HG03575 (cell line): ENCODE measurements at regions not wholly inside any gene's neighbourhood (a gene's known extent, or its start where the extent isn't known, plus 50 kb on each side); places are given as distances from the start of the nearest gene placed in this dataset.

Experiments
- ATAC-seq: cut with Tn5 transposase; IDR thresholded peaks from one replicate; pipeline ENCODE4 v1.9.1; 2021; ENCODE audit not compliant: unreplicated experiment, insufficient number of reproducible peaks, low FRiP score; ENCODE audit errors: extremely low read depth

DNA sequence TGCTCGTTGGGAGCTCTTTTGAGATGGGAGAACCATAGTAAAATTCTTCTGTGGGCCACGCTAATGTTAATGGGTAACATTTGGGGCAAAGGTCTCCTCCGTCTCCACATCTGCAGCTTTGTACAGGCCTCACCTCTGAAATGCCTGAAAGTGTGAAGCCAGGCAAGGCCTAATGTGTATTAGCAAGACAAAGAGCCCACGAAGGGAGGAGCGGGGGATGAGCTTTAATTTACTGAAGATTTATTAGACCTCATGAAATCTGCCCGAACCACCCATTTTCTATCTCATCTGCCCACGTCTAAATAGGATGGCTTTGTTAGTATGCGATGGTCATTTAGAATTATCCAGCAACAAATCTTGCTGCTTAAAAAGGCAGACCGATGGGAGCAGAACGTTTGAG lies 408.9 kb downstream of the PMP22 start:
- ATAC-seq: no peak

DNA sequence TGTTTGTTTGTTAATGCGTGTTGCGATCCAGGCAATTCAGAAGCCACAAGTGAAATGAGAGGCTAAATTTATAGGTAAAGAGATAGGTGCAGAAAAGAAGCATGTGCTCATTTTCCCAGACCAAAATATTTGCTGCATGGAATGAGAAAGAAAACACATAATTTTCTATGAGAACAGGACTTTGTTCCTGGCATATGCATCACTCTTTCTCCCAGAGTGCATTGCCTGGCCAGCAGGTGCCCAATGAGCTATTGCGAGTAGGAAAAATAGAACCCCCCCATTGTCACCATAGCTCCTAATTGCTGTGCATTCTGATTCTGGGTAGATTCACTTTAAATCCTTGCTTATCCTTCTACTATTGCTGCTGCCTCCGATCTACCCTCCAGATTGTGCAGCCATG lies 410.4 kb downstream of the PMP22 start:
- no peak for ATAC-seq

DNA sequence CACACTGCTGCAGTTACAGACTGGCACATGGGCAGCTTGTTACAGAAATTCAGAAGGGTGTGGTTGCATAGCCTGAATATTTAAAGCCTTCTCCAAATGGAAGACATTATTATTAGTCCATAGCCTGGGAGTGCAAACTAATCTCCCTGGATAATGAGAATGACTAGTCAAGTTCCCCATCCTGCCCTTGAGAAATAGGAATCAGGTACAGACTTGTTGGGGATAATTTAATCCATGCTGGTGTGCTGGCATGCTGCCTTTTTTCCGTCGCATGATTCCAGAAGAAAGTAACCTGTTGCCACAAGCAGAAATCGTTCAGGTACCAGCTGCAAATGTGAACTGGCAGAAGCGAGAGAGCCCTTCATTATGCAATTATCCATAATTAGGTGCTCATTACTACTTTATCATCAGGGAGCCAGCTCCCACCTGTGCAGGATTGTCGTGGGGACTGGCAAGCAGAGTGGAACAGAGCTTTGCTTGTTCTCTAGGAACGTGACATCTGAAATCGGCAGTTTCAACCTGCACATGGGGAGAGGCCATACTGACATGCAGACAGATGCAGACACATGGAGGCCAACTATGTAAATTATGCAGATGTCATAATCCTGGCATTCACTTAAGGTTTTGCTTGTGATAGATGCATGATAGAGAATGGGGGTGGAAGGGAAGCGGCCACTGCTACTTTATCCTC lies 419.4 kb downstream of the PMP22 start:
- no peak for ATAC-seq

- ATAC-seq: no peak
Observed at GRCh38 chr17:14843086-14843795, 421.9 kb downstream of the PMP22 start.

- ATAC-seq: no peak
Observed at GRCh38 chr17:14840616-14841231, 424.4 kb downstream of the PMP22 start.

- ATAC-seq: no peak
Observed at GRCh38 chr17:14838567-14838966, 426.6 kb downstream of the PMP22 start.

- ATAC-seq: no peak
Observed at GRCh38 chr17:14833201-14833785, 431.8 kb downstream of the PMP22 start.

- no peak for ATAC-seq
Observed at GRCh38 chr17:14831491-14831890, 433.6 kb downstream of the PMP22 start.

DNA sequence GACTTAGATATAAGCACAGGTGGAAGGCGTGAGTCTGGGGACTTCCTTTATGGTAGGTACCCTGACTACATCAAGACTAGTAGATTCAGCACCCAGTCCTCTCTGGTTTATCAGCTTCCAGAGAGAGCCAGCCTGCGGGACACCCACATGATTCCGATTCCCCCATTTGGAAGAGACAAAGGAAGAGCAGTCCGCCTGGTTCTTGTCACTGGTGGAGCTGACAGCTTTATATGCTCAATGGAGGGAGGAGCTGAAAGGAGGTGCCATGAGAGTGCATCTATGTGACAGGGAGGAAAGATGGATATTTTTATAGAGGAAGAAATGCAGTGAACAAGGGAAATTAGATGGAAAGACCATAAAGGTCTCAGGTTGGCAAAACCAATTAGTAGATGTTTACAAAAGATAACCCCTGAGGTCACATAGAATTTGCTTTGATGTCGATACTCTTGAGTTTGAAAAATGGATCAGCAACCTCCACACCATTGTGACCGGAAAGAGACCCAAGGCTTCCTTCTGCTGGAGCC lies 437.7 kb downstream of the PMP22 start:
- no peak for ATAC-seq

DNA sequence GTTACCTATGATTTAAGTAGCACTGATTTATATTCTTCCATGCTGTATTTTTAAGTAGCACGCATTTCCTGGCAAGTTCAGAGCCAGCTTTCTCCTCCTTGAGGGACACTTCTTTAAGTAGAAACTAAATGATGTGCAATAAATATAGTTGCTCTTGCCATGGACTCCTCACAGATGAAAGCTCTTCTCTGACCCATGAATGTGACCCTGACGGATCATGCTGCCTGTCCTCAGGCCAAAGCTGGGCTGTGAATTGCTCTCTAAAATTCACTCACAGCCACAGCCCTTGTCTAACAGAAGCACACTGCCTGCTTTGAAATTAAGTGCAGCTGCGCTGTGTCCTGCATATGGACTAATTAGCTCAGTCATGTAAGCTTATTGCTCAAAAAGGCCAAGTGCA lies 438.8 kb downstream of the PMP22 start:
- no peak for ATAC-seq

GRCh38 chr17:14818469-14818868 lies 446.7 kb downstream of the PMP22 start:
- no peak for ATAC-seq

GRCh38 chr17:14815079-14815478 lies 450.0 kb downstream of the PMP22 start:
- ATAC-seq: no peak

DNA sequence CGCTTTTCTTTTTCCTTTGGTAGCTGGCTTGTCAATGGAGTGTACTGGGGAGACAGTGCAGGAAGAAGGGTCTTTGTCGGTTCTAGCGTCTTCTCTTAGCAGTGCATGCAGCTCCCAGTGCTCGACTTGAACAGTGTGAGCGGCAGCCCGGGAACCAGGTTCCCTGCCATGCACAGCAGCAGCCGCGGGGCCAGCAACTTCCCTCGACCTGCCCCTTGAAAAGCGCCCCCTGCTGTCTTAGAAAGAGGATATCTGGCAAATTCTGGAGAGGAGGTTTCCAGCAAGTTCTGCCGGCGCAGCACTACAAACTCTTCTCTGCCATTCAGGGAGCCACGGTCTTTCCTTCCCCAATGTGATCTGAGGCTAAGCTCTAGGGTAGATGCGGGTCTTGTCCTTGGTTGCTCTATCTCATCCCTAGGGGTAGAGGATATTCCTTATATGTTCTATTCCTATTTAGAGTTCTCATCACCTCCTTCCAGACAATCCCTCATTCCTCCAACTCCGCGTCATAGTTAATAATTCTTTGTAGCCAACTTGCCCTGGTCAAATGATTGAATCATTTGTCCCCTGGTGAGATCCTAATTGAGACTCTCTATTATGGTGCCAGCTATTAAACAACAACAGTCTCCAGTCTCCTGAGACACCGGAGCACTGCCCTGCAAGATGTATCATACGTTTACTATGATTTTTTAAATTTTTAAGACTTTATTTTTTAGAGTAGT lies 451.3 kb downstream of the PMP22 start:
- no peak for ATAC-seq

- ATAC-seq: no peak
Observed at GRCh38 chr17:14808425-14808824, 456.7 kb downstream of the PMP22 start.

GRCh38 chr17:14805348-14805747 lies 459.8 kb downstream of the PMP22 start:
- no peak for ATAC-seq

- no peak for ATAC-seq
Observed at GRCh38 chr17:14803826-14804225, 461.3 kb downstream of the PMP22 start.

GRCh38 chr17:14797801-14798200 lies 467.3 kb downstream of the PMP22 start:
- ATAC-seq: no peak

DNA sequence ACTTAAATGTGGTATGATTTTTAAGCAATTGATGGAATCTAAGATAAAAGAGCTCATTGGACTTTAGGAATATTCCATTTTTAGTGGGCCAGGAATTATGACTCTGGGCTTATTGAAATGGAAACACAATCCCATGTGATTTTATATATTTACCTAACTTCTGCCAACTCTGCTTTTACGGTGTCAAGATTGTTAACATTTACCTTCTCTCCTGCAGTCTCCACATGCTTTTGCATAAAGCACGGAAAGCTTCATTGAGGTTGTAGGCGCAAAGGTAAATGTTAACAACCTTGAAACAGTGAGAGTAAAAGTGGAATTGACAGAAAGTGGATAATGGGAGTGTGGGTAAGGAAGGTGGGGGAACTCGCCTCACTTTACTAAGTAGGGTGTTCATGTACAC lies 468.1 kb downstream of the PMP22 start:
- ATAC-seq: no peak

DNA sequence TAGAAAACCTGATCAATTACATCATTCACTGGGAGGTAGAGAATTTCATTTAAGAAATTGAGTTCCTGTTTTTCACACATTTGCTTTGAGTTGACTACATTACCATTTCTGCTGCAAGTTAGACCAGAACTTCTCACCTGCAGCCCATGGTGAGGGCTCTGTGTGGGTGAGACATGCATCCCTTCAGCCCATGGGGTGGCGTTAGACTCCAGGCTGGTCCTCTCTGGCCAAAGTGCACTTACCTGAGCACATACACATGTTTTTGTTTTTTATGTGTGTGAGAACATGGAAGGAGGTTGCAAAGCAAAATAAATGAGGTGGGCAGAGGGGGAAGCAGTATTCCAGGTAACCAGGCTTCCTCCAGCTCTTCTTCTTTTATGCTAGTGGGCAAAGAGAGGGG lies 470.2 kb downstream of the PMP22 start:
- ATAC-seq: no peak
